ENCODE measurements at regions not wholly inside any gene's neighbourhood (a gene's known extent, or its start where the extent isn't known, plus 50 kb on each side); places are given as distances from the start of the nearest gene placed in this dataset.

GRCh38 chr4:77306496-77306895 is 149.5 kb downstream of the CCNG2 start:
- Histone ChIP-seq H3K4me3 (replicated peaks in 1 of 3) (no peak overlapping the region), H3K27me3 (no peaks in the 10 kb centered on the region), H3K27ac (no peak overlapping the region), H3K4me1 (peaks cover 5 to 14% of the 10 kb centered on the region in 2 donors), H3K9me3 (no peaks in the 10 kb centered on the region), H3K36me3 (no peaks in the 10 kb centered on the region)
- DNase-seq: no peak
- WGBS, 2 donors: 85 to 91% methylated on average over 2 of the region's 2 CpGs
- no peak for TF ChIP-seq CTCF (IDR thresholded peaks at IDR 0.05)
- no peak for TF ChIP-seq POLR2A (IDR thresholded peaks at IDR 0.05)
- intact Hi-C loops (cut with DNase I): loop anchor here (5.0 kb wide), 1 partner anchor 64 kb away; no protein-coding TSS in a partner anchor

- peak in 5 of 6 experiments; percentile 13 to 53 (median 44) for TF ChIP-seq CTCF (IDR thresholded peaks at IDR 0.05)
- no peak for TF ChIP-seq POLR2A (IDR thresholded peaks at IDR 0.05)
- Histone ChIP-seq H3K36me3 (no peaks in the 10 kb centered on the region), H3K27ac (no peak overlapping the region), H3K4me3 (replicated peaks in 1 of 3) (no peak overlapping the region), H3K9me3 (no peaks in the 10 kb centered on the region), H3K27me3 (no peaks in the 10 kb centered on the region), H3K4me1 (peaks cover 10 to 29% of the 10 kb centered on the region in 2 donors)
- intact Hi-C loops (cut with DNase I): loop anchor here (5.0 kb wide), 1 partner anchor 67 kb away; no protein-coding TSS in a partner anchor
- DNase-seq: no peak
- WGBS, 2 donors: 9 to 25% methylated on average over 1 of the region's 1 CpG
These were observed 151.8 kb downstream of the CCNG2 start for GRCh38 chr4:77308843-77309242.

- TF ChIP-seq POLR2A (IDR thresholded peaks at IDR 0.05): no peak
- no peak for TF ChIP-seq CTCF (IDR thresholded peaks at IDR 0.05)
- H3K27me3 ChIP-seq: no peaks in the 10 kb centered on the region
- 83 to 93% methylated on average over 2 of the region's 2 CpGs for WGBS, 2 donors
These were observed 152.5 kb downstream of the CCNG2 start for GRCh38 chr4:77309496-77309895.

GRCh38 chr4:77310931-77311330 is 153.9 kb downstream of the CCNG2 start:
- Histone ChIP-seq H3K36me3 (no peaks in the 10 kb centered on the region), H3K4me1 (peaks cover 10 to 29% of the 10 kb centered on the region in 2 donors), H3K4me3 (replicated peaks in 1 of 3) (no peak overlapping the region), H3K27ac (peak overlapping the region in 1 of 3 donors; percentile 49), H3K27me3 (no peaks in the 10 kb centered on the region), H3K9me3 (no peaks in the 10 kb centered on the region)
- TF ChIP-seq POLR2A (IDR thresholded peaks at IDR 0.05) (no peak), CTCF (IDR thresholded peaks at IDR 0.05) (no peak)
- DNase-seq: peak; percentile 2 to 49
- intact Hi-C loops (cut with DNase I): no loop called here
- WGBS, 2 donors: 7 to 14% methylated on average over 3 of the region's 3 CpGs

More at GRCh38 chr4:77309496-77309895, 152.5 kb downstream of the CCNG2 start:
- intact Hi-C loops (cut with DNase I): loop anchor here (5.0 kb wide), 1 partner anchor 67 kb away; no protein-coding TSS in a partner anchor
- H3K27ac ChIP-seq: no peak overlapping the region
- H3K4me1 ChIP-seq: peaks cover 10 to 29% of the 10 kb centered on the region in 2 donors
- H3K9me3 ChIP-seq: no peaks in the 10 kb centered on the region
- no peak for DNase-seq
- H3K4me3 ChIP-seq (replicated peaks in 1 of 3): no peak overlapping the region
- H3K36me3 ChIP-seq: no peaks in the 10 kb centered on the region

- no peak for TF ChIP-seq CTCF (IDR thresholded peaks at IDR 0.05)
- Histone ChIP-seq H3K9me3 (no peaks in the 10 kb centered on the region), H3K4me1 (peaks cover 10 to 29% of the 10 kb centered on the region in 2 donors), H3K36me3 (no peaks in the 10 kb centered on the region), H3K4me3 (replicated peaks in 1 of 3) (no peak overlapping the region), H3K27me3 (no peaks in the 10 kb centered on the region), H3K27ac (no peak overlapping the region)
- 85 to 87% methylated on average over 4 of the region's 4 CpGs for WGBS, 2 donors
- intact Hi-C loops (cut with DNase I): no loop called here
- DNase-seq: no peak
These were observed 157.7 kb downstream of the CCNG2 start for GRCh38 chr4:77314697-77315096.

Data from thyroid gland (tissue), 4 donors.